GM19023 (cell line): ENCODE measurements at regions not wholly inside any gene's neighbourhood (a gene's known extent, or its start where the extent isn't known, plus 50 kb on each side); places are given as distances from the start of the nearest gene placed in this dataset.

Experiments used
- ATAC-seq: cut with Tn5 transposase; IDR thresholded peaks from one replicate; pipeline ENCODE4 v1.9.1; 2021; ENCODE audit warnings: mild to moderate bottlenecking, moderate library complexity; ENCODE audit not compliant: unreplicated experiment

DNA sequence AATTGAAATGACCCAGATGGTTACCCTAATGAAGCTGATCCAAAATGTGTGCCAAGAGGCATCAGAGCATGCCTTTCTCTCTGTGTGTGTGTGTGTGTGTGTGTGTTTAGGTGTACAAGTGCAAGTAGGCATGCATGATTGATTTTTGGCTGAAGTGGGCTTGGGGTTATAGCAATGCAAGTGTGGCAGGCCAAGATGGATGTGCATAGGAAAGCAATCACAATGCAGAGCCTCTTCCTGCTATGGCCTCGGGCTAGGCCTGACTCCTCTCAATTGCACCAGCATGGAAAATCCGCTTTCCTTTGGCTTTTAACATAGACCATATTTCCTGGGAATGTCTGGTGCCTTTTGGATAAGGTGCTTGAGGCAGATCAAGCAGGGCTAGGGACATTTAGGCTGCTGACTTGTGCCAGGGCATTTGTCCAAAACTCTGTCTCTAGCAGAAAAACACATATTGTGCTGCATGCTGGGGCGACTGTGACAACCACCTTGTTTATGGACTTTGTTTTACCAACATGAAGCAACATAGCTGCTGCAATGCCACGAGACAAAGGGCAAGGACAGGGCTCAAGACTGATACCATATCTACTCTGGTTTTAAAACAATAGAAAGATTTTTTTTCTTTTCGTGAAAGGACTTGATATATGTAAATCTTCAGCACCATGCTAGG is 395.7 kb downstream of the RAPGEF2 start:
- no peak for ATAC-seq

DNA sequence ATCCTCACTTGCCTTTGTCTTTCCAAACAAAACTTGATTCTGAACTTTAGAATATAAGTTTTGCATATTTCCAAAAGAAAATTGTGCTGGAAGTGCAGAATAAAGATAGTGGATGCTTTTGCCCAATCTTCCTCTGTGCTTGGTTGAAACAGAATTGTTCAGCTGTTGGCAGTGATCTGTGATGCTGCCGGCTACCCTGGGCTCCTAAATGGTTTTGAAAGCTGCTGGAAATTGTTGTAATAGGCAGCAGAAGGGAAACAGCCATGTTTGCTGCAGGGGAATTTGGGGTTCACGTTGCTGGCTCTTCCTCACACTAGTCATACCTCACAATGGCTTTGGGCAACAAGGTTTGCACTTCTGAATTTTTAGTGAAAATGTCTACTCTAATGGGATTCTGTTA is 398.0 kb downstream of the RAPGEF2 start:
- no peak for ATAC-seq

DNA sequence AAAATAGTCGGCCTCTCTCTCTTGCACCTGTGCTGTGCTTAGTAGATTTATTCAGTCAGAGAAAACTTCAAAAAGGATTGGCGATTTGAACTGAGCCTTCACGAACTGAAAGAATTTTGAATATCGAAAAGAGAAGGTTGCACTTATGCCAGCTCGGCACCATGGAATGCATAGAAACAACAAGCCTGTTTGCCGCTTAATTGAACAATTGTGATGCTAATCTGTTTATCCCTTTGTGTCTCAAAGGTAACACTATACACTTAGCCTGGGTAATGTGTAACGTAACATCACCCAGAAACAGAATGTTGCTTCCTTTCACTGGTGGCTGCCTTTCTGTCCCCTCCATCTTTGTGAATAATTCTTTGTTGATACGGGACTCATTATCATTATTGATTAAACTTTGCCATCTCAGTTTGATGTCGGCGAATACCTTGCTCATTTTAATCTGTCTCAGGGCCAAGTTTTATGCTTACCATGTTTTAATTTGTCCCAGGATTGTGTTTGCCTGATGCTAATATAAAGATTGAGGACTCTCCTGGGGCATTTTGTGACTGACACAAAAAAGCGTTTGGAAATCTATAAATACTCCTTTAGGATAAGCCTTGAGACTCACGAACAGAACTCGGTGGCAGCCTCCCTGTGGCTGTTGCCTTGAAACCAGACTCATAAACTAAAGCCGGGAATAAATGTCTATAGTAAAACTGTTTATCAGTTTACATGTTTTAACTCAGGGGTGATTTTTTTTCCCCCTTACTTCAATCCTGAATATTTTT is 400.5 kb downstream of the RAPGEF2 start:
- ATAC-seq, result no peak

DNA sequence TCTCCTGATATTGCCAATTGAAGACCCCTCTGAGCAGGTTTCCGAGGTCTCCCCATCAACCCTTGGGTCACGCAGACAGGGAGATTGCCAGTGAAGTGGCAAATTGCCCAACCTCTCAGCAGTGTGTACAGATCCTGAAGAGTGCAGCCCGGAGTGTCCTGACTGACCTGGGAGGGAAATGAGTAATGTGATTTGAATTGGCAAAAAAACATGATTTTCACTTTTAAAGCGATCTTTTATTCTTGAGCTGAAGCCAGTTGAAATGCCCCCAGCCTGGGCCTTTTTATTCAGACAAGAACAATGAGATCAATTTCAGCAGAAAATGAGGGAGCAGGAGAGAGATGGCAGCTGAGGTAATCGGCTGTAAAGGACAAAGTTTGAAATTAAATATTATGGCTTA is 401.8 kb downstream of the RAPGEF2 start:
- ATAC-seq, result no peak

DNA sequence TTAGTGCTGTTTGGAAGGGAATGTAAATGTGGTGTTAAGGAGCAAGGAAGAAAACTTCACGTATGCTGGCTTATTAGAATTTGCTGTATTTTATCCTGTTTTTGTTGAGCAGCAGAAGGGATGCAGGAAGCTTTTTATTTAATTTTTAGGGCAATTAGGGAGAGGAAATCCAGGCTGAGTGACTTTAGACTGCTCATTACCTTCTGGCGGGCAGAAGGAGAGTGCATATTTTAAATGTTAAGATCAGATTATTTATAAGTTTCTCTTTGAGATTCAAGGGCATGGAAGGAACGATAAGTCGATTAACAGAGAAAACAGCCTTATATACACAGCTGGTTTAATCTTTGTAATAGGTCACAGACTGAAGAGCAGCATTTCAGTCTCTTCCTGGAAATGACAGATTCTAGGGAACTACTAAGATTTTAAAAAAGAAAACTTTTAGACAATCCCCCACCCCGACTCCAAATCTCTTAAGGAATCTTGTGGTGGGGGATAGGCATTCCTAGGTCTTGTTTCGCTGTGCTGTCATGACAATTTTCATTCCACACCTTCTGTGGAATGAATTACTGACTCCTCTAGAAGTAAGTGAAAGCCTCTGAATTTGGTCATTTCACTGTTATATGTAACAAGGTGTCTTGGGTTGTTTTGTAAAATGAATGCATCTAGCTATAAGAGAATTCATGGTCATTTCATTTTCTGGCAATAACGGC is 402.5 kb downstream of the RAPGEF2 start:
- ATAC-seq, result no peak

DNA sequence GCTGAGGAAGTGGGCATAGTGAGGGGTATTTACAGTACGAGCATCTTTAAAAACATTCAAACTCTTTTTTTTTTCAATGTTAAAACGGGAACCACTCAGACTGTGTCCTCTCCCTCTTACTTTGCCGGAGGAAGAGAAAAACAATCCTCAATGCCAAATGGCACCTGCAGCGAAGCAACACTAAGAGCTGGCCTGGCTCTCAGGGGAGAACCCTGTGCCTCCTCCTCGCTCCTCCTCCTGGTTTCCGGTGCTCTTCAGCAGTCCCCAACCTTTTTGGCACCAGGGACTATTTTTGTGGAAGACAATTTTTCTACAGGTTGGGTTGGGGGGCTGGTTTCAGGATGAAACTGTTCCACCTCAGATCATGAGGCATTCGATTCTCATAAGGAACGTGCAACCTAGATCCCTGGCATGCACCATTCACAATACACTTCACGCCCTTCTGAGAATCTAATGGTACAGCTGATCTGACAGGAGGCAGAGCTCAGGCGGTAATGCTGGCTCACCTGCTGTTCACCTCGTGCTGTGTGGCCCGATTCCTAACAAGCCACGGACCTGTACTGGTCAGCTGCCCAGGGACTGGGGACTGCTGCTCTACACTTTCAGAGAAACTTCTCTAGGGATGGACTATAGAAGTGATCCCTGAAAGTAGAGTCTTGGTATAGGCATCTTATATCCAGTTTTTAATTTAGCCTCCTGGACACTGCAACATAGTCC is 404.1 kb downstream of the RAPGEF2 start:
- ATAC-seq, result no peak

DNA sequence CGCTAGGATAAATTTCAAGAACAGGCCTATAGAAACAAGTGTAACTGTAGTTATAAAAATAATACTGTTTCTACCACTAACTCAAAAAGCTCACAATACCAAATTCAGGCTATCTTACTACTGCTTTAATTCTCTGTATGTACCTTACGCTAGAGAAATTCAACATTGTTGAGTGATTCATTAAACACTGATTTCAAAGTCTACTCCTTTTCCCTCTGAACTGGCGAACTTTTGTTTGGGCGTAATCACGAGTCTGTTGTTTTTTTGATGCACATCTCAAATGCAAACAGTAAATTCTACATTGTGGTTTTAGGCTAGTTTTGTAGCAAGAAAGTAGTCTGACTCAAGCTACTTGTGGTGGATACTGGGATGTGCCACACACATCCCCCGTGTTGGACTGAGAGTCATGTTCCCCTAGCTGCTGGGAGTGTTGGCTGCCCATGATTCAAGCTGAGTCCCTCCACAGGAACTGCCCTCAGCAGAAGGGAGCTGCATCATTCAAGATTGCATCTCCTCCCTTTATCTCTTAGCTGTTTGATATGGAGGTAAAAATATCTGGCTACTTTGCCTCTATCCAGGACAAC is 406.1 kb downstream of the RAPGEF2 start:
- ATAC-seq, result no peak

DNA sequence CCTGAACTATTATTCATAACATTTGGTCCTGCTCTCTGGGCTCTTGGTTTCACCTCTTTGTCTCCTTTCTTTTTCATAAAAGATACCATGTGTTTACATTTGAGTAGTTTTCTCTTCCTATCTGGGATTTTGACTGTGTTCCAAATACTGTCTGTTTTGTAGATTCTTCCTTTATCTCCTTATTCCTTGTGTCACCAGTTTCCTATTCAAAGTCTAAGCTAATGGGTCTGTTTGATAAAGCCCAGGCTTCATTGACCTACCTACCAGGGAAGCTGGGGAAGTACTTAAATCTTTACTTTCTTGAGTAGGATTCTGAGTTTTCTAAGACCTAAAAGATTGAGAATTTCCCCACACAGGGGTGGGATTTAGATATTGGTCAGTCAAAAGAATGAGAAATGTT is 409.5 kb downstream of the RAPGEF2 start:
- ATAC-seq, result no peak

DNA sequence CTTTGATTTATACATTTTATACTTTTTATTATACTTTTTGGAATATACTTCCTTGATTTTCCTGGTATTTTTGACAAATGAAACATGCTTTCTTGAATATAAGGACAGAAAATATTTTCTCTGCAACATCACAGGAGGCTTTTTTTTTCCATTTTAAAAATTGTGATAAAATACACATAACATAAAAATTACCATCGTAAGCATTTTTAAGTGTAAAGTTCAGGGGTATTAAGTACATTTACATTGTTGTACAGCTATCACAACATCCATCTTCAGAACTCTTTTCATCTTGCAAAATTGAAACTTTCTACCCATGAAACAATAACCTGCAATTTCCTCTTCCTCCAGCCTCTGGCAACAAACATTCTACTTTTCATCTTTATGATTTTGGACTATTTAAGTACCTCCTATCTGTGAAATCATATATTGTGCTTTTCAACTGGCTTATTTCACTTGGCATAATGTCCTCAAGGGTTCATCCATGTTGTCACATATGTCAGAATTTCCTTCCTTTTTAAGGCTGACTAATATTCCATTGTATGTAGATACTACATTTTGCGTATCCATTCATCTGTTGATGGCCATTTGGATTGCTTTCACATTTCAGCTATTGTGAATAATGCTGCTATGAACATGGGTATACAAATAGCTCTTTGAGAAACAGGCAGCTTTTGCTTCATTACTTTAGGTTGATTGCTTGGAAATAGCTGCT is 412.6 kb downstream of the RAPGEF2 start:
- ATAC-seq, result no peak

DNA sequence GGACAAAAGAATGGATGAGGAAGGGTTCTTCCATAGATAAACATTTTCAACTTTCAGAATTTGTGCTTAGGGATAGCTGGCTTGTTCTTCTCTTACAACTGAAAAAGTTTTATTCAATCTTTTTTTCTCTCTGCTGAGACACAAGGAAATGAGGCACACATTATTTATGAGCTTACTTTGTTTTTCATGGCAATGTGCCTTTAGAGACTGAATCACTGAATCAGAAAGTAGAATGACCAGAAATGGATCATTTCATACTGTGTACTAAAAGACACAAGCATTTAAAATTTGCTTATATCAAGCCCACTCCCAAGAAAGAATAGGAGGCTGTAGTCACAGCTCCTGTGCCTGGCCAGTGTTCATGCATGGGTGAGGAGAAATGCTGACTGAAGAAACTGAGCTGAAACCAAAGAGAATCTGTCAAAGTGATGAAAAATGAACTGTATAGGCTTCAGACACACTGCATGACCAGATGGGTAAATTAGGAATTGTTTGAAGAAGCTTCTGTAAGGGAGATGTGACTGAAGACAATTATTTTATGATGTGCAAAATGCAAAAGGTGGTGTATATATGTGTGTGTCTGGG is 413.8 kb downstream of the RAPGEF2 start:
- ATAC-seq, result no peak

DNA sequence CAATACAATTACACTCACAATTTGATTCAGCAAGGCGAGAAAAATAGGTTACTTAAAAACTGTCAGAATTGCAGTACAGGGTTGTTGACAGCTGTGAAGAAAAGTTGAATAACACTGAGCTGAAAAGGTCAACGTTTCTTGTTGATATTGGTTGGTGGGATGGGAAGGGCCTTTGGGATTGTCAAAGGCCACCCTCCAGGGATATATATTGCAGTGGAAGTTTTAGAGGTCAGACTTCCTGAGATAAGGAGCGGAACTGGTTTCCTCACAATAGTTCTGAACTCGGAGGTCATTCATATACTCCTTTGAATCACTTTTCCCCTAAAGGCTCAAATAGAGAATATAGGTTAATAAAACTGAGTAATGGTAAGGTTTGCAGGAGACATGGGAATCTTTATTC is 417.2 kb downstream of the RAPGEF2 start:
- ATAC-seq, result no peak

DNA sequence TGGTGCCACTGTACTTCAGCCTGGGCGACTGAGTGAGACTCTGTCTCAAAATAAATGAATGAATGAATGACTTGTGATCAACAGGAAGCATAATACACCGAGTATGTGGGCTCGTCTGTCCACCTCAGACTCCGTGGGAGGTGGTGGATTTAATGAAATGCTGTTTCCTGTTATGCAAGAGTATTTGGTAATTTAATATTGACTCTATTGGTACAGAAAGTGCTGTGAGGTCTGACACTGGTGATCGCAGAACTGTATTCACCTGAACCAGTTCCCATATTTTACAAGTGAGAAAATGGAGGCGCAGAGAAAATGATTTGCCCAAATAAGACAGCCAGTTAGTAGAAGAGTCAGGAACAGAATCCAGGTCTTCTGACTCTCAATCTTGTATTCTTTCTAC is 423.3 kb downstream of the RAPGEF2 start:
- ATAC-seq, result no peak

DNA sequence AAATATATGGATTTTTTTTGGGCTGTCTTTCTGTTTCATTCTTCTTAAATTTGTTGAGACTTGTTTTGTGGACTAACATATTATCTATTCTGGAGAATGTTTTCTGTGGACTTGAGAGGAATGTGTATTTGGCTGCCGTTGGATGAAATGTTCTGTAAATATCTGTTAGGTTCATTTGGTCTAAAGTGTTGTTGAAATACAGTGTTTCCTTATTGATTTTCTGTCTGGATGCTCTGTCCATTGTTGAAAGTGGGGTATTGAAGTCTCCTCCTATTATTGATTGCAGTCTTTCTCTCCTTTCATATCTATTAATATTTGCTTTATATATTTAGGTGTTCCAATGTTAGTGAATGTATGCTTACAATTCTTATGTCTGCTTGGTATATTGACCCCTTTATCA is 431.8 kb downstream of the RAPGEF2 start:
- no peak for ATAC-seq

DNA sequence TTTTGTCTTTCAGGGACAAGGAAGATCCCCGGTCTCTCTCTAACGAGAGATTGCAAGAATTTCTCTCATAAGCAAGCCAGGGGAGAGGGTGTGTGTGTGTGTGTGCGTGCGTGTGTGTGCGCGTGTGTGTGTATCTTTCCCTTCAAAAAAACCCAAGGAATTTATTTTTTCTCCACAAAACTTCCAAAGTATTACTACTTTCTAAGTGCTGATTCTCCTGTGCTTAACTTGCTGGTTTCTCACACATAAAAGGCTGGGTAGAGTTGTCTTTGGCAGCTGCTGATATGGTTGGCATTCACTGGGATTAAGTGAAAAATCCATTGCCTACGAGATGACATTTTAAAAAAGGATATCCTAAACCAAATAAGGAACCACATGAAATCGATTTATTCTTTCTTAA is 435.7 kb downstream of the RAPGEF2 start:
- ATAC-seq, result no peak

DNA sequence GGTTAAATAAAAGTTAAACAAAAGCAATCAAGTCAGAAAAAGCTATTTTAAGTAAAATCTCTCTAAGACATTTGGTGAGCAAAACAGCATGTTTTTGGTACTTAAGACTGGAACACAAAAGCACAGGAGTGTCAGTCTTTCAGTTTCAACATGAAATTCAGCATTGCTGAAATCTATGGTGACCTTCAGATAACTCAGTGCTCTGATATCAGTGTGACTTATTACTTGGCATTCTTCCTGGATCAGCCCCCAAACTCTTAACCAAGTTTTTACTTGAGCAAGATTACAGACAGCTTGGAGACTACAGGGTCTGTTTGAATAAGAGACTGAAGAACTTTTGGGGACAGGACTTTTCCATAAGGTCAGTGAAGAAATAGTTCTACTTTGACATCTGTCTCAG is 437.2 kb downstream of the RAPGEF2 start:
- no peak for ATAC-seq

DNA sequence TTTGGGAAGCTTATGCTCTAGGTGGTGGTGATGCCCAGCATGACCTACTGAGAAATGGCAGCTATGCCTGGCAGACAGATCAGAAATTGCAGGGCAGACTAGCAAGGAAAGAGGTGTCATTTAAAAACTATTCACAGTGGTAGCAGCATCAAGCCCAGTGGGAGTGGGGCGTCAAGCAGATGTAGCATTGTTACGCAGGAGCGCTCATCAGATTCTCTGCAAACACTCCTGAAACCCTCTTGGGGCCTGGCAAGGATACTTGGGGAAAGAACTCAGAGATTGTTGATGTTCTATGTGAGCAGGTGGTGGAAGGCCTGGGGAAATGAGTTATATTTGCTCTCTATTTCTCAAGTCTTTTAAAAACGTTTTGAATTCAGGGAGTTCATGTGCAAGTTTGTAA is 437.6 kb downstream of the RAPGEF2 start:
- ATAC-seq, result no peak

DNA sequence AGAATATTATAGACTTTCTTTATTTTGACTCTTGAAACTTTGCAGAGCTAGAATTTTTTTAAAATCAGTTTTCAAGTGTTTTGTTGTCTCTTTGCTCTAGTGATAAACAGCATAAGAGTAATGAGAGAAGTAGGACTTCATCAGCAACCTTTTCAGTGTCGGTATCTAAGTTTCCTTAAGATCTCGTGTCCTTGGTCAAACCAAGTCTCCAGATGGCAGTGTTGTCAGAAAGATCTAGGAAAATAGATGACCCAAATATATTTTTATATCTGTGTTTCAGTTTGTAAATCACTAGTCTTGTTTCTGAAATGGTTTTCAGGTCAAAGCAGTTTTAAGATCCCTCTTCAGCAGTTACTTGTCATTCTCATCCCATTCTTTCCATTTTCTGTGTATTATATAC is 438.3 kb downstream of the RAPGEF2 start:
- no peak for ATAC-seq

DNA sequence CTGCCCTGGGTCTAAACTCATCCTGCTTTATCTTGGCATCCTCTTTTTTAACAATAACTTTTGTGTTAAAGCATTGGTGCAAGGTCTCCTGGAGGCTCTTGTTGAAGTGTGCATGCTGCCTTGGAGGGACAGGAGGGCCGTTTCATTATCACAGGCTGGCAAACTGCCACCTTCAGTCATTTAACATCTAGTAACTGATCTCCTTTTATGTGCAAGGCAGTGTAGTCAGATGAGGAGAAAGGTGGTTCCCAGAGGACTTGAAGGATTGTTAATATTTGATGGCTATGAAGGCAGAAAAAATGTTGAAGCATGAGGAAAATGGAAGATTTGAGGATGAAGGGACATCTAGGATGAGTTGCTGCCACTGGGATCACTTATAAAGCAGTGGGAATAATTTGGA is 439.4 kb downstream of the RAPGEF2 start:
- no peak for ATAC-seq

DNA sequence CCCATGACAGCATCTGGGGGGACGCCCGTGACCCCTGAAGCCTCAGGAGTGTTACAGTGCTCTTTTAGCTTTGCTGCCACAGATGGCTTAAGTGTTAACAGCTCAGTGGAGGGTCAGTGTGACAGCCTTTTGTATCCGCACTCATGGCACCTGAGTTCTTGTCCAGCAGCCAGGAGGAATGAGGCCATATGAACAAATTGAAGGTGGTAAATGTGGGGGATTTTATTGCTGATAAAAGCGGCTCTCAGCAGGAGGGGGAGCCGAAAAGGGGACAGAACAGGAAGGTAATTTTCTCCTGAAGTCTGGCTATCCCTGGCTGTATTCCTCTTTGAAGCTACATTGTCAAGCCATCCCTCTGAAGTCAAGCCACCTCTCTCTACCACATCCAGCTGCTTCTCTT is 441.0 kb downstream of the RAPGEF2 start:
- ATAC-seq, result no peak

DNA sequence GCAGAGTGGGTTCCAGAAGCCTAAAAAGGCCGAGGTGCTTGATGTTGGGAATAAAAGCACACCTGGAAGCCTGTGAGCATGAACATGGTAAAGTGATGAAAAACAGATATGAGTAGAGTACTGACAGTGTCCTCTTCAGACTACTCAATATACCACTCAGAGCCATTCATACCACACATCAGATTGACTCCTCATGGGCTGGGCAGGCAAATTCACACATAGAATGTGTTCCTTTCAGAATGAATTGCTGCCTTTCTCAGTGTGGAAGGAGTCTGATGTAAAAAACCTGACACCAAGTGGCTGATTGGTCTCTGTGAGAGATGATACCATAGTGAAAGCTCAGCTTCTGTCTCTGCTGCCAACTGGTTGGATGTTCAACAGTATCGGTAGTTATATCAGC is 442.7 kb downstream of the RAPGEF2 start:
- ATAC-seq, result no peak
